GM12878 (cell line): ENCODE measurements at regions not wholly inside any gene's neighbourhood (a gene's known extent, or its start where the extent isn't known, plus 50 kb on each side); places are given as distances from the start of the nearest gene placed in this dataset.

Experiments used
- ATAC-seq: fragments of 200-7000 bp; cut with Tn5 transposase; 3 replicates; pipeline ENCODE4 v1.9.1; 2020; ENCODE audit warnings: mild to moderate bottlenecking, moderate library complexity
- BruUV-seq: library from RNA; stranded (reverse); fragments of 400-500 nt; replicated peaks from 2 replicates; lab custom pipeline; 2021; lab: Mats Ljungman, UMichigan
- CTCF ChIA-PET: fragments of 300-600 bp; sonication (Branson Sonifier 250); formaldehyde crosslinking; extraction: SDS; loops from one replicate; lab custom pipeline; 2021; ENCODE audit warnings: inconsistent platforms; lab: Yijun Ruan, JAX
- POLR2A ChIA-PET: fragments of 350-600 bp; formaldehyde crosslinking; extraction: SDS; loops from one replicate; lab custom pipeline; 2021; ENCODE audit warnings: inconsistent platforms; lab: Charles Lee
- RAD21 ChIA-PET: fragments of 300-600 bp; sonication (Branson Sonifier 250); formaldehyde crosslinking; loops from one replicate; lab custom pipeline; 2023; ENCODE audit warnings: antibody characterized with exemption; ENCODE audit not compliant: unreplicated experiment; lab: Charles Lee
- SMC1A ChIA-PET: fragments of 300-600 bp; sonication (Branson Sonifier 250); formaldehyde crosslinking; loops from one replicate; lab custom pipeline; 2023; ENCODE audit not compliant: unreplicated experiment, uncharacterized antibody; lab: Charles Lee
- DNase-seq: peaks from one replicate; pipeline ENCODE4 v3.0.0-alpha.2; 2011; ENCODE audit warnings: low read depth, low spot score
- FAIRE-seq: peaks from 3 replicates; lab custom pipeline; 2011; peaks lifted over from hg19 to GRCh38; lab: Jason Lieb, UNC
- H2AFZ ChIP-seq: 2 replicates; pipeline ENCODE4 v1.6.0; 2011; ENCODE audit warnings: low read depth, low read length, control low read depth; ENCODE audit not compliant: control insufficient read depth
- H3K27ac ChIP-seq: 2 replicates; pipeline ENCODE4 v1.5.1; 2011; ENCODE audit warnings: control low read depth; ENCODE audit not compliant: control insufficient read depth, insufficient read depth
- H3K27me3 ChIP-seq, 2 experiments: replicated peaks in 1 of 2; 2 replicates each; pipeline versions ENCODE4 v1.6.0 to v1.6.1; 2011; ENCODE audit warnings: low read length in 1 of 2; ENCODE audit not compliant: control insufficient read depth in 2 of 2, insufficient read depth in 2 of 2
- H3K36me3 ChIP-seq, 2 experiments: 2 replicates each; pipeline ENCODE4 v1.5.1; 2011; ENCODE audit warnings: low read length in 1 of 2; ENCODE audit not compliant: control insufficient read depth in 2 of 2, insufficient read depth in 2 of 2
- H3K4me1 ChIP-seq: 2 replicates; pipeline ENCODE4 v1.6.1; 2011; ENCODE audit warnings: mild to moderate bottlenecking, low read length, moderate library complexity, mixed read lengths; ENCODE audit not compliant: control insufficient read depth, insufficient read depth
- H3K4me2 ChIP-seq: 2 replicates; pipeline ENCODE4 v1.6.0; 2011; ENCODE audit warnings: control low read depth; ENCODE audit not compliant: control insufficient read depth, insufficient read depth
- H3K4me3 ChIP-seq: fragments of 200-600 bp; sonication (generic); 2 replicates; pipeline ENCODE4 v1.5.1; 2016
- H3K79me2 ChIP-seq: 2 replicates; pipeline ENCODE4 v1.6.0; 2011; ENCODE audit warnings: low read length; ENCODE audit not compliant: control insufficient read depth, insufficient read depth
- H3K9ac ChIP-seq: 2 replicates; pipeline ENCODE4 v1.8.0; 2011; ENCODE audit warnings: low read length, control low read depth, mixed read lengths; ENCODE audit not compliant: control insufficient read depth, insufficient read depth
- H3K9me3 ChIP-seq: replicated peaks from 3 replicates; pipeline ENCODE4 v1.5.1; 2011; ENCODE audit warnings: mild to moderate bottlenecking, low read length; ENCODE audit not compliant: control insufficient read depth, insufficient read depth
- H4K20me1 ChIP-seq: 2 replicates; pipeline ENCODE4 v1.6.0; 2011; ENCODE audit not compliant: control insufficient read depth, insufficient read depth
- BCLAF1 ChIP-seq: fragments of 450-650 bp; IDR thresholded peaks from 2 replicates; pipeline ENCODE4 v1.6.1; 2017; ENCODE audit warnings: antibody characterized with exemption, mild to moderate bottlenecking, moderate library complexity
- CHD1 ChIP-seq: IDR thresholded peaks from 2 replicates; pipeline ENCODE4 v1.6.1; 2012; ENCODE audit warnings: low read depth, low read length, improper control_type of control experiment
- EP300 ChIP-seq, 2 experiments: fragments of 150-350 bp in 1 of 2; IDR thresholded peaks; 2 replicates each; pipeline ENCODE4 v1.6.1; 2011 to 2012; ENCODE audit warnings: low read depth in 2 of 2, low read length in 2 of 2, borderline replicate concordance in 1 of 2, improper control_type of control experiment in 1 of 2, inconsistent platforms in 1 of 2; ENCODE audit not compliant: control insufficient read depth in 1 of 2
- ESRRA ChIP-seq: IDR thresholded peaks from 2 replicates; pipeline ENCODE4 v1.6.1; 2012; ENCODE audit warnings: mild to moderate bottlenecking, low read length, improper control_type of control experiment
- JUND ChIP-seq: IDR thresholded peaks from 2 replicates; pipeline ENCODE4 v1.6.1; 2012; ENCODE audit warnings: low read depth, mild to moderate bottlenecking, low read length, improper control_type of control experiment, moderate library complexity
- NBN ChIP-seq: fragments of 450-650 bp; IDR thresholded peaks from 2 replicates; pipeline ENCODE4 v1.6.1; 2016
- NFYB ChIP-seq: IDR thresholded peaks from 2 replicates; pipeline ENCODE4 v1.6.1; 2011; ENCODE audit warnings: low read depth, mild to moderate bottlenecking, low read length, improper control_type of control experiment, moderate library complexity; ENCODE audit not compliant: insufficient read depth
- RAD51 ChIP-seq: fragments of 450-650 bp; IDR thresholded peaks from 2 replicates; pipeline ENCODE4 v1.6.1; 2016; ENCODE audit warnings: moderate library complexity, mild to moderate bottlenecking, inconsistent platforms
- SRF ChIP-seq, 2 experiments: IDR thresholded peaks; 2 replicates each; pipeline ENCODE4 v1.6.1; 2011; ENCODE audit warnings: low read depth in 2 of 2, low read length in 2 of 2, mild to moderate bottlenecking in 1 of 2, moderate library complexity in 1 of 2
- YY1 ChIP-seq: IDR thresholded peaks from 2 replicates; pipeline ENCODE4 v1.6.1; 2011; ENCODE audit warnings: low read depth, mild to moderate bottlenecking, low read length
- ZBTB40 ChIP-seq: fragments of 450-650 bp; IDR thresholded peaks from 2 replicates; pipeline ENCODE4 v1.6.1; 2016; ENCODE audit warnings: mild to moderate bottlenecking, moderate library complexity, borderline replicate concordance
- whole genome bisulfite sequencing: methylation state at CpG from one replicate; pipeline ENCODE4 v1.1.6; 2016; ENCODE audit warnings: low lambda C conversion rate; ENCODE audit not compliant: insufficient replicate concordance, insufficient coverage; ENCODE audit errors: missing lambda C conversion rate; 5-methylcytosine and 5-hydroxymethylcytosine counted together
- in situ Hi-C: fragments of 300-500 bp; cut with MboI; formaldehyde crosslinking; loops from 9 replicates; pipeline ENCODE4 v1.14.3; 2018; ENCODE audit warnings: mixed read lengths
- intact Hi-C: fragments of 100-400 bp; cut with micrococcal nuclease; formaldehyde crosslinking; loops from one replicate; pipeline ENCODE4 v1.14.2; 2022; ENCODE audit not compliant: unreplicated experiment
- TF ChIP-seq, protein P1 (sequence below): IDR thresholded peaks from 2 replicates; pipeline ENCODE4 v1.6.1; 2012; ENCODE audit warnings: low read length, inconsistent platforms
- TF ChIP-seq, protein P2 (sequence below), 3 experiments: IDR thresholded peaks in 2 of 3; conservative IDR thresholded peaks in 1 of 3; 2 replicates each; pipeline ENCODE4 v1.5.1; 2011; ENCODE audit warnings: low read depth in 3 of 3, low read length in 3 of 3, mild to moderate bottlenecking in 3 of 3, control low read depth in 2 of 3, moderate library complexity in 2 of 3, inconsistent platforms in 1 of 3, mixed read lengths in 1 of 3; ENCODE audit not compliant: control insufficient read depth in 2 of 3, insufficient read depth in 1 of 3; ENCODE audit errors: extremely low read depth in 1 of 3

DNA sequence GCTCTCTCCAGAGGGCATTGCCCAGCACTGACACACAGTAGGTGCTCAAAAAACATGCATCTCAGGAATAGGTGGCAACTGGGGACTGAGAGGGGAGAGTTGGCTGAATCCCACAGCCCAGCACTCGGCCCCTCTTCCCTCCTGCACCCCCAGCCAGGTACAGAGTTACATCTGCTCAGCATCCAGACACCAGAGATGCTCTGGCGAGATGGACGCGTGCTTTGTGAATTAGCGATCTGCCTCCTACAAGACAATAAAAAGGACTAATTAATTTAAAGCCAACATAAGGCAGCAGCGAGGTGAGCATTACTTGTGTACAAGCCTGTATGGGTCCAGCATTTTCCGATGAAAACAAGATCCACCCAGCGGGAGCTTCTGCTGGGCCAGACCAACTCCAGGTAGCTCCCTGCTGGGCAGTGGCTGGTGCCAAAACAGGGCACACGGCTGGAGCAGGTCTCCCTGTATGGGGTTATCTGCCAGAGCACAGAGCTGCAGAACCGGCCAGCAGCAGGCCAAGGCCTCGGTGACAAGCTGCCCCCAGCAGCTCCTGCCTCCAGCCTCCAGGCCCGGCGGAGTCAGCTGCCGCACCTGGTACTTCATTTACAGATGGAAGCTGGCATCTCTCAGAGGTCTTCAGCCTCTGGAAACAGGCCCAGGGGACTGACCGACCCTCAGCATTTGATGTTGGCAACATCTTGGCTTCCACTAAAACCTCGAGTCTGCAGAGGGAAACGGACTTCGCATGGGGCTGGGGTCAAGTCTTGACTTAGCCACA lies 219.7 kb upstream of the SDK2 start:
- H3K4me1 ChIP-seq: no peaks in the 10 kb centered on the region
- ATAC-seq (no peak), FAIRE-seq (no peak), DNase-seq (no peak)
- BruUV-seq: no TSS peak
- intact Hi-C loops (no loop called here), in situ Hi-C loops (no loop called here)
- 42% methylated on average over 16 of the region's 18 CpGs for WGBS
- H3K36me3 ChIP-seq: no peaks in the 10 kb centered on the region
- CTCF ChIA-PET: no interaction called here
- no peaks in the 10 kb centered on the region; a peak in 1 of 4 replicates for H3K27me3 ChIP-seq
- SMC1A ChIA-PET: no interaction called here
- H2AFZ ChIP-seq: no peak overlapping the region
- no peaks in the 10 kb centered on the region for H3K79me2 ChIP-seq
- RAD21 ChIA-PET: no interaction called here
- no peak overlapping the region for H3K4me3 ChIP-seq
- no peak overlapping the region for H3K9ac ChIP-seq
- POLR2A ChIA-PET: no interaction called here
- H3K27ac ChIP-seq: no peak overlapping the region
- no peak overlapping the region for H3K4me2 ChIP-seq
- no peaks in the 10 kb centered on the region for H4K20me1 ChIP-seq
- H3K9me3 ChIP-seq: no peaks in the 10 kb centered on the region
- TF ChIP-seq SRF (IDR thresholded peaks at IDR 0.05; ENCODE audit: low read depth in 2 of 2, low read length in 2 of 2): no peak
- no peak for TF ChIP-seq ESRRA
- TF ChIP-seq, protein P1, sequence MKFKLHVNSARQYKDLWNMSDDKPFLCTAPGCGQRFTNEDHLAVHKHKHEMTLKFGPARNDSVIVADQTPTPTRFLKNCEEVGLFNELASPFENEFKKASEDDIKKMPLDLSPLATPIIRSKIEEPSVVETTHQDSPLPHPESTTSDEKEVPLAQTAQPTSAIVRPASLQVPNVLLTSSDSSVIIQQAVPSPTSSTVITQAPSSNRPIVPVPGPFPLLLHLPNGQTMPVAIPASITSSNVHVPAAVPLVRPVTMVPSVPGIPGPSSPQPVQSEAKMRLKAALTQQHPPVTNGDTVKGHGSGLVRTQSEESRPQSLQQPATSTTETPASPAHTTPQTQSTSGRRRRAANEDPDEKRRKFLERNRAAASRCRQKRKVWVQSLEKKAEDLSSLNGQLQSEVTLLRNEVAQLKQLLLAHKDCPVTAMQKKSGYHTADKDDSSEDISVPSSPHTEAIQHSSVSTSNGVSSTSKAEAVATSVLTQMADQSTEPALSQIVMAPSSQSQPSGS: no peak
- no peak for TF ChIP-seq ZBTB40
- TF ChIP-seq, protein P2, sequence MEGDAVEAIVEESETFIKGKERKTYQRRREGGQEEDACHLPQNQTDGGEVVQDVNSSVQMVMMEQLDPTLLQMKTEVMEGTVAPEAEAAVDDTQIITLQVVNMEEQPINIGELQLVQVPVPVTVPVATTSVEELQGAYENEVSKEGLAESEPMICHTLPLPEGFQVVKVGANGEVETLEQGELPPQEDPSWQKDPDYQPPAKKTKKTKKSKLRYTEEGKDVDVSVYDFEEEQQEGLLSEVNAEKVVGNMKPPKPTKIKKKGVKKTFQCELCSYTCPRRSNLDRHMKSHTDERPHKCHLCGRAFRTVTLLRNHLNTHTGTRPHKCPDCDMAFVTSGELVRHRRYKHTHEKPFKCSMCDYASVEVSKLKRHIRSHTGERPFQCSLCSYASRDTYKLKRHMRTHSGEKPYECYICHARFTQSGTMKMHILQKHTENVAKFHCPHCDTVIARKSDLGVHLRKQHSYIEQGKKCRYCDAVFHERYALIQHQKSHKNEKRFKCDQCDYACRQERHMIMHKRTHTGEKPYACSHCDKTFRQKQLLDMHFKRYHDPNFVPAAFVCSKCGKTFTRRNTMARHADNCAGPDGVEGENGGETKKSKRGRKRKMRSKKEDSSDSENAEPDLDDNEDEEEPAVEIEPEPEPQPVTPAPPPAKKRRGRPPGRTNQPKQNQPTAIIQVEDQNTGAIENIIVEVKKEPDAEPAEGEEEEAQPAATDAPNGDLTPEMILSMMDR (IDR thresholded peaks at IDR 0.05 in 2 of 3, conservative IDR thresholded peaks at IDR 0.05 in 1 of 3; ENCODE audit: control insufficient read depth in 2 of 3, extremely low read depth in 1 of 3, insufficient read depth in 1 of 3, low read depth in 3 of 3, low read length in 3 of 3): no peak
- no peak for TF ChIP-seq NBN
- TF ChIP-seq CHD1: no peak
- TF ChIP-seq BCLAF1: no peak
- TF ChIP-seq RAD51: no peak
- TF ChIP-seq JUND: no peak
- TF ChIP-seq NFYB: no peak
- no peak for TF ChIP-seq EP300 (IDR thresholded peaks at IDR 0.05; ENCODE audit: borderline replicate concordance in 1 of 2, control insufficient read depth in 1 of 2, low read depth in 2 of 2, low read length in 2 of 2)
- no peak for TF ChIP-seq YY1
